SU-DHL-6 (cell line): ENCODE measurements at regions not wholly inside any gene's neighbourhood (a gene's known extent, or its start where the extent isn't known, plus 50 kb on each side); places are given as distances from the start of the nearest gene placed in this dataset.

Source experiments
- H2AFZ ChIP-seq: fragments of 200-600 bp; sonication (generic); 2 replicates; pipeline ENCODE4 v1.6.1; 2014; ENCODE audit warnings: low read depth, mild to moderate bottlenecking, moderate library complexity, mixed read lengths, antibody characterized with exemption, low read length; ENCODE audit not compliant: severe bottlenecking
- H3F3A ChIP-seq: fragments of 200-600 bp; shearing (Covaris generic); 2 replicates; pipeline ENCODE4 v1.6.0; 2016; ENCODE audit warnings: antibody characterized with exemption, mild to moderate bottlenecking; ENCODE audit not compliant: insufficient read depth
- H3K27ac ChIP-seq: fragments of 200-600 bp; sonication (generic); 2 replicates; pipeline ENCODE4 v1.5.1; 2016; ENCODE audit warnings: low read depth, mild to moderate bottlenecking, low read length, moderate library complexity, mixed read lengths
- H3K27me3 ChIP-seq: fragments of 200-600 bp; sonication (generic), shearing (Covaris generic); 2 replicates; pipeline ENCODE4 v1.6.0; 2014; ENCODE audit warnings: mild to moderate bottlenecking, low read length
- H3K36me3 ChIP-seq: fragments of 200-600 bp; sonication (generic); 2 replicates; pipeline ENCODE4 v1.6.1; 2014; ENCODE audit warnings: mild to moderate bottlenecking, low read length, mixed read lengths
- H3K4me2 ChIP-seq: fragments of 300-600, 200-600 bp; shearing (Covaris generic), sonication (generic); 2 replicates; pipeline ENCODE4 v1.6.0; 2014; ENCODE audit warnings: low read length, low read depth, mild to moderate bottlenecking; ENCODE audit not compliant: poor library complexity, severe bottlenecking
- H3K4me3 ChIP-seq: fragments of 200-600 bp; sonication (generic); 2 replicates; pipeline ENCODE4 v1.5.1; 2014; ENCODE audit warnings: antibody characterized with exemption, low read length, mild to moderate bottlenecking, mixed read lengths; ENCODE audit not compliant: insufficient read depth, poor library complexity, severe bottlenecking
- H3K79me2 ChIP-seq: fragments of 200-600 bp; sonication (generic); 2 replicates; pipeline ENCODE4 v1.6.1; 2014; ENCODE audit warnings: mild to moderate bottlenecking, low read length, moderate library complexity; ENCODE audit not compliant: insufficient read depth
- H3K9ac ChIP-seq: fragments of 200-600 bp; sonication (generic); 2 replicates; pipeline ENCODE4 v1.7.0; 2014; ENCODE audit warnings: mild to moderate bottlenecking, low read length
- H3K9me2 ChIP-seq: fragments of 200-600 bp; sonication (generic); replicated peaks from 2 replicates; pipeline ENCODE4 v1.6.1; 2014; ENCODE audit warnings: low read length; ENCODE audit not compliant: insufficient read depth
- H3K9me3 ChIP-seq: fragments of 200-600 bp; sonication (generic); 2 replicates; pipeline ENCODE4 v1.6.1; 2014; ENCODE audit warnings: low read length, mixed read lengths; ENCODE audit not compliant: insufficient read depth
- H4K20me1 ChIP-seq: fragments of 200-600 bp; sonication (generic); 2 replicates; pipeline ENCODE4 v1.6.1; 2014; ENCODE audit warnings: low read depth, mild to moderate bottlenecking, antibody characterized with exemption, low read length, moderate library complexity, mixed read lengths
- EZH2phosphoT487 ChIP-seq: fragments of 200-600 bp; sonication (generic), shearing (Covaris generic); conservative IDR thresholded peaks from 2 replicates; pipeline ENCODE4 v1.6.1; 2018; ENCODE audit warnings: mild to moderate bottlenecking, antibody characterized with exemption, low read length, moderate library complexity, mixed read lengths
- TF ChIP-seq, protein P1 (sequence below): fragments of 200-600 bp; sonication (generic); IDR thresholded peaks from one replicate; pipeline ENCODE4 v1.5.1; 2017; ENCODE audit warnings: antibody characterized with exemption, mild to moderate bottlenecking, low read length, moderate library complexity; ENCODE audit not compliant: insufficient read depth, poor library complexity, severe bottlenecking

DNA sequence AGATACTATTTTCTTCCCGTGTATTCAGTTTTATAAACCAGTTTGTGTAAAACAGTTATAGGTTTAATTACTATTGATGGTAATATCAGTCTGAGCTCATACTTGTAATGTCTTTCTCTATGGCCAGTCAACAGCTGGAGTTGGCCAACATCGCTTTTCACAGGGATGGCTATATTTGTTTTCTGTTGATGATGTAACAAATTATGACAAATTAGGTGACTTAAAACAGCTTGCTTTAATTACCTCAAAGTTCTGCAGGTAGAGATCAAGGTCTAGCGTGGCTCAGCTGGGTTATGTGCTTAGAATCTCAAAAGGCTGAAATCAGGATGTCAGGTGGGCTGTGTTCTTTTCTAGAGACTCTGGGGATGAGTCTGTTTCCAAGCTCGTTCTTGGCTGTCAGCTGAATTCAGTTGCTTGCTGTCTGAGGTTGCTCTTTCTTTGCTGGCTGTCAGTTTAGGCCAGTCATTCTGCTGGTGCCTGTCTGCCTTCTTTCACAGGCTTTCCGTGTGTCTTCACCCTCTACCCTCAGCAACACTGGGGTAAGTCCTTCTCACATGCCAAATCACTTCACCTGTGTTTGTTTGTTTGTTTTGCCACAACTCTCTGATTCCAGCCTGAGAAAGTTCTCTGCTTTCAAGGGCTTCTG, 370.2 kb upstream of the E2F7 start:
- TF ChIP-seq, protein P1, sequence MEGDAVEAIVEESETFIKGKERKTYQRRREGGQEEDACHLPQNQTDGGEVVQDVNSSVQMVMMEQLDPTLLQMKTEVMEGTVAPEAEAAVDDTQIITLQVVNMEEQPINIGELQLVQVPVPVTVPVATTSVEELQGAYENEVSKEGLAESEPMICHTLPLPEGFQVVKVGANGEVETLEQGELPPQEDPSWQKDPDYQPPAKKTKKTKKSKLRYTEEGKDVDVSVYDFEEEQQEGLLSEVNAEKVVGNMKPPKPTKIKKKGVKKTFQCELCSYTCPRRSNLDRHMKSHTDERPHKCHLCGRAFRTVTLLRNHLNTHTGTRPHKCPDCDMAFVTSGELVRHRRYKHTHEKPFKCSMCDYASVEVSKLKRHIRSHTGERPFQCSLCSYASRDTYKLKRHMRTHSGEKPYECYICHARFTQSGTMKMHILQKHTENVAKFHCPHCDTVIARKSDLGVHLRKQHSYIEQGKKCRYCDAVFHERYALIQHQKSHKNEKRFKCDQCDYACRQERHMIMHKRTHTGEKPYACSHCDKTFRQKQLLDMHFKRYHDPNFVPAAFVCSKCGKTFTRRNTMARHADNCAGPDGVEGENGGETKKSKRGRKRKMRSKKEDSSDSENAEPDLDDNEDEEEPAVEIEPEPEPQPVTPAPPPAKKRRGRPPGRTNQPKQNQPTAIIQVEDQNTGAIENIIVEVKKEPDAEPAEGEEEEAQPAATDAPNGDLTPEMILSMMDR = no peak
- TF ChIP-seq EZH2phosphoT487 = no peak
- Histone ChIP-seq H3F3A (no peaks in the 10 kb centered on the region), H3K4me3 (no peak overlapping the region), H3K9me3 (no peaks in the 10 kb centered on the region), H4K20me1 (no peaks in the 10 kb centered on the region), H3K79me2 (no peaks in the 10 kb centered on the region), H3K9ac (no peak overlapping the region), H3K27ac (no peak overlapping the region), H3K9me2 (no peaks in the 10 kb centered on the region), H2AFZ (no peak overlapping the region), H3K4me2 (no peak overlapping the region), H3K36me3 (no peaks in the 10 kb centered on the region), H3K27me3 (no peaks in the 10 kb centered on the region)

DNA sequence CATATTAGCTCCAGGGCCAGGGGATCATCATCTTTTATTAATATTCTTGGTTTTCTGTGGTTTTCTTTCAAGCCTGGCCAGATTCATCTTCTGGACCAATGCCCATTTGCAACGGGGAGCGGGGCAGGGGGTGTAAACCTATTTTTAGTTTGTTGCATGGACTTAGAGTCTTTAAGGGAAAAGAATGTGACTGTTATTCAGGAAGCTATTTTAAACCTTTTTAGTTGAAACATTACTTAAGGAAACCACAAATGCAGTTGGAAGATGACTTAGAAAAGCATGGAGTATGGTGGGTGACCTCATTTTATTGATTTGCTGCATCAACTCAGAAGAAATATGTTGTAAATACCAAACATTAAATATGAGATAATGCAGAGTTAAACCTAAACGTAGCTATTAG, 368.4 kb upstream of the E2F7 start:
- Histone ChIP-seq H3K9me2 (no peaks in the 10 kb centered on the region), H2AFZ (no peak overlapping the region), H3K9me3 (no peaks in the 10 kb centered on the region)

DNA sequence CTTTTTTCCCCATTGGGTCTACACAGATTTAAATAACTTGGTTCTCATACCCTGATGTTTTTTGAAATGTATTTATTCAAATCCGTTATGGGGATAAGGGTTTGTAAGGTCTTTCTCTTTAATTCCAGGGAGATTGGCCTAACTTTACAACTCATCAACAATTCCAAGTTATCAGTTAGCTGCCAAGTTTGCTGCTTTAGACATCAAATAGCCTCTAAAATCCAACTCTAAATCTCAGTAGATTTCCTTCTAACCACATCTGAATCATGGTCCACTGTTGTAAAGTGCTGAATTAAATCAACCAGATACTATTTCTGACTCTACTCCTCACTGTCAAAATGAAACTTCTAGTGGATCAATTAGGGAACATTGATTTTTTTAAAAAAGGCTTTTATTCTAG, 364.1 kb upstream of the E2F7 start:
- Histone ChIP-seq H3K4me3 (no peak overlapping the region), H3F3A (no peaks in the 10 kb centered on the region), H3K9me2 (no peaks in the 10 kb centered on the region), H3K79me2 (no peaks in the 10 kb centered on the region), H3K27me3 (no peaks in the 10 kb centered on the region), H2AFZ (no peak overlapping the region), H3K36me3 (no peaks in the 10 kb centered on the region), H3K4me2 (no peak overlapping the region), H3K9me3 (no peaks in the 10 kb centered on the region), H4K20me1 (no peaks in the 10 kb centered on the region), H3K9ac (no peak overlapping the region), H3K27ac (no peak overlapping the region)
- TF ChIP-seq EZH2phosphoT487 = no peak
- TF ChIP-seq, protein P1 = no peak

More for the DNA sequence above, 368.4 kb upstream of the E2F7 start:
- H3K27me3 ChIP-seq = no peaks in the 10 kb centered on the region
- no peak for TF ChIP-seq EZH2phosphoT487
- TF ChIP-seq, protein P1 = no peak
- H4K20me1 ChIP-seq = no peaks in the 10 kb centered on the region
- no peak overlapping the region for H3K9ac ChIP-seq
- H3K36me3 ChIP-seq = no peaks in the 10 kb centered on the region
- H3K79me2 ChIP-seq = no peaks in the 10 kb centered on the region
- H3K27ac ChIP-seq = no peak overlapping the region
- H3K4me2 ChIP-seq = no peak overlapping the region
- no peaks in the 10 kb centered on the region for H3F3A ChIP-seq
- H3K4me3 ChIP-seq = no peak overlapping the region
